D721Med (cell line): ENCODE measurements at regions not wholly inside any gene's neighbourhood (a gene's known extent, or its start where the extent isn't known, plus 50 kb on each side); places are given as distances from the start of the nearest gene placed in this dataset.

Source experiments
- DNase-seq: peaks from one replicate; pipeline ENCODE4 v3.0.0; 2011; ENCODE audit warnings: low spot score; ENCODE audit not compliant: insufficient read length
- FAIRE-seq: peaks from 2 replicates; lab custom pipeline; 2011; peaks lifted over from hg19 to GRCh38; lab: Jason Lieb, UNC
- TF ChIP-seq, protein P1 (sequence below): IDR thresholded peaks from 2 replicates; pipeline ENCODE4 v1.5.1; 2012; ENCODE audit warnings: mild to moderate bottlenecking, control low read depth; ENCODE audit not compliant: insufficient read depth; ENCODE audit errors: missing control alignments

DNA sequence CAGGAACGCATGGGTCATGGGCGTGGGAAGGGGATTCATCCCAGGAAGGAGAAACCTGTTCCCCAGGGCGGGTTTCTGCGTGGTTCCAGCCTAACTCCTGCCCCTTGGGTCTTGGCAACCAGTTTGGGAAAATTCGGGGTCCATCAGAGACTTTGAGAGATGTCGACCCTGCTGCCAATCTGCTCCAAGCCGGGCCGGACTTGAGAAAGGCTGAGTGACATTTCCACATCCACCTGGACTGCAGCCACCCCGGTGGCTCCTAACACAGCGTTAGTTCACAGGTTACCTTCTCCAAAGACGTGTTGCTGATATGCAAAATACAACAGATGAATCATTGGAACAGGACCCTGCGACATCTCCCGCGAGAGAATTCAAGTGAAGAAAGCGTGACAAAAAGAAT is 627.2 kb downstream of the IRX1 start:
- TF ChIP-seq, protein P1, sequence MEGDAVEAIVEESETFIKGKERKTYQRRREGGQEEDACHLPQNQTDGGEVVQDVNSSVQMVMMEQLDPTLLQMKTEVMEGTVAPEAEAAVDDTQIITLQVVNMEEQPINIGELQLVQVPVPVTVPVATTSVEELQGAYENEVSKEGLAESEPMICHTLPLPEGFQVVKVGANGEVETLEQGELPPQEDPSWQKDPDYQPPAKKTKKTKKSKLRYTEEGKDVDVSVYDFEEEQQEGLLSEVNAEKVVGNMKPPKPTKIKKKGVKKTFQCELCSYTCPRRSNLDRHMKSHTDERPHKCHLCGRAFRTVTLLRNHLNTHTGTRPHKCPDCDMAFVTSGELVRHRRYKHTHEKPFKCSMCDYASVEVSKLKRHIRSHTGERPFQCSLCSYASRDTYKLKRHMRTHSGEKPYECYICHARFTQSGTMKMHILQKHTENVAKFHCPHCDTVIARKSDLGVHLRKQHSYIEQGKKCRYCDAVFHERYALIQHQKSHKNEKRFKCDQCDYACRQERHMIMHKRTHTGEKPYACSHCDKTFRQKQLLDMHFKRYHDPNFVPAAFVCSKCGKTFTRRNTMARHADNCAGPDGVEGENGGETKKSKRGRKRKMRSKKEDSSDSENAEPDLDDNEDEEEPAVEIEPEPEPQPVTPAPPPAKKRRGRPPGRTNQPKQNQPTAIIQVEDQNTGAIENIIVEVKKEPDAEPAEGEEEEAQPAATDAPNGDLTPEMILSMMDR, result no peak
- DNase-seq (no peak), FAIRE-seq (no peak)

DNA sequence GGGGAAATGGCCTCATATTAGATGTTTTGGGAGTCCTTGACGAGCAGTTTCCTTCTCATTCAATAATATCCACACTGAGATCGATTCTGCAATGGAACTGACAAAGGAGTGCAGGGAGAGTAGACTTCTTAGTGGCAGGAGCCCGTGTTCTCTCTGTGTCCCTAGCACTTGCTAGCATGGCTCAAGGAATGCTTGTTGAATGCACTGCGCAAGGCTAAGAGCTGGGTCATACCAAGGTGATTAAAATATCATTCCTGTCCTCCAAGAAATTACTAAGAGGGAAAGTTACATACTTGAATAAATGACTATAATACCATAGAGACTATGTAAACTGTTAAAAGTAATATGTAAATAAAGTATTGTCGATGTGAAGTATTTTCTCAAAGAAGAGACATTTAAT is 630.1 kb downstream of the IRX1 start:
- FAIRE-seq (no peak), DNase-seq (no peak)
- TF ChIP-seq, protein P1, result no peak

DNA sequence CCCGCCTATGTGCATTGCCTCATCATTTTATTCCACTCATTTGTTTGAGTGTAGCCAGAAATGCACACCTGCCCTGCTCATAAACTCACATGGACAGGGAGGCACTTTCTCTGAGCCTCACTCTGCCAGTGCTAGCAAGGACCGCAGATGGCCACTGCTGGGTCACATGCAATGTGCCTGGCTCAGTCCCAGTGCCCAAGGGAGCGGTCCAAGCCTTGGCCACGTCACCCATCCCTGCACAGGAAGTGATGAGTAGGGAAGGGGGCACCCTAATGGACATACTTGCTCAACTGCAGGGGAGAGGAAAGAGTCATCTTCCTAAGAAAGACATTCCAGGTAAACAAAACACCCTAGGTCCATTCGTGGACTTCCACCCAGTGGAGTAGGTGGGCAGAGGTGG is 630.9 kb downstream of the IRX1 start:
- no peak for FAIRE-seq
- TF ChIP-seq, protein P1, result no peak
- no peak for DNase-seq

DNA sequence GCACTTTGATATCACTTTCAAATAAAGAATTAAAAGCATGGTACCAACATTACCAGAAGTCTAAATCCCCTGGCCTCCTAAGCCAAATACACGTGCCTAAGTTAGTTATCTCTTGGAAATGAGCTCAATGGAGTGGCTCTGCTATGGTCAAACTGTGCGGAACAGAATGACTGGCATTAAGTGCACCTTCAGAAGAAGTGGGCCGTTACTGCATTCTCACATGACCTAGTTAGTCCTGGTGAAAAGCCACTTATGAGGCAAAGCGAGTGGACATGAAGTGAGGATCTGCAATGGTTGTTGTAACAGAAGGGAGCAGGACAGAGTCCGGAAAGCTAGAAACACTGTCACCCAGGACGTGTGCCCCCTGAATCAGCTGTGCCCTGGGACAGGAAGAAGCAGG is 633.1 kb downstream of the IRX1 start:
- FAIRE-seq (no peak), DNase-seq (no peak)
- TF ChIP-seq, protein P1, result no peak

DNA sequence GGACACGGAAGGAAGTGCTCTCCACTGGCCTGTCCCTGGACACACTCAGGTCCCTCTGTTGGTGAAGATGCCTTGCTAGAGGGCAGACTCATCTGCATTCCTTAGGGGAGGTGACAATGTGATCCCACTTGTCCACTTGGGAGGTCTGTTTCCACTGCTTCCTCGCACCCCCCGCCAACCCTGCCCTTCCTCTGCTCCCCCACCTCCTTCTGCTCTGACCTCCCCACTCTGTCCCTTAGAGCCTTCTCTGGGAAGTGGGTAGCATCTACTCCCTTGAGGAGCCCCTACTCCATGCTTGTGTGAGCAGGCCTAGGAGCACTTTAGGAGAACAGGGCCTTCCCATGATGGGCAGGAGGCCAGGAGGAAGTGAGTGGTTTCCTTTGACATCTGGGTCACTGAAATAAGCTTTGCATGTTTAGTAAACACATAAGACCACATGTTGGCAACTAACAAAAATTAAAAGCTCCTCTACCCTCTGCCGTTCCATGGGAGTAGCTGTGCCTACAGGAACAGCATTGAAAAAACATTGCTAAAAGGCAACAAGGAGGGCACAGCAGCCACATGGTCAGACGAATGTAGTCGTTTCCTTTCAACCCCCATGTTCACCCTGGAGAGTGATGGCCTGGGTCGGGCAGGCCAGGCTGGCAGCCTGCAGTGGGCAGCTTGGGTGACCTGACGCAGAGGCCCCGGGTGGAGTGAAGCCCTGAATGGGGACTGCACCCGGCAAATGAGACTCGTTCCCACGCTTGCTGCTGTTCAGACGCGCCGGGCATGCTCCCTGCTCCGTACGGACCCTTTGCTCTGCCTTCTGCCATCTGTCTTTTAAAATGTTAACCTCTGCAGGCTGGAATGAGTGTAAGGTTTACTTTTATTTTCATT is 634.0 kb downstream of the IRX1 start:
- FAIRE-seq (no peak), DNase-seq (no peak)
- TF ChIP-seq, protein P1, result no peak

DNA sequence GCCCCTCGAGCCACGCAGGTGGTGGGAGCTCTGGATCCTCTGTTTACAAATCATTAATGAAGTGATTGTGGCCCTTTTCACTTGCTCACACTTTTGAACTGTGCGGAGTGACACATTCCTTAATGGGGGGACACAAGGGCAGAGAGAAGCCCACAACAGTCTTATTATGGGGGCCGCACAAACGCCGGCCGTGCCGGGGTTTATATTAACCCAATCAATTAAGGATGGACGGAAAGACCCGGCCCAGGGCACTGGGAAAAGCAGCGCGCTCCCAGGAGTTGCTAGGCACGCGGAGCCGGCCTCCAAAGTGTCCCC is 634.8 kb downstream of the IRX1 start:
- DNase-seq, result no peak
- TF ChIP-seq, protein P1, result no peak
- FAIRE-seq, result no peak
